ENCODE measurements at regions not wholly inside any gene's neighbourhood (a gene's known extent, or its start where the extent isn't known, plus 50 kb on each side); places are given as distances from the start of the nearest gene placed in this dataset.

- Histone ChIP-seq H3K36me3 (ENCODE audit: control insufficient read depth, insufficient read depth, low read length) (no peaks in the 10 kb centered on the region), H3K27me3 (ENCODE audit: control insufficient read depth, insufficient read depth, low read length) (no peaks in the 10 kb centered on the region)
Measured at GRCh38 chr1:81559662-81560350, 240.9 kb upstream of the ADGRL2 start.

GRCh38 chr1:81558291-81559076 is 242.2 kb upstream of the ADGRL2 start:
- Histone ChIP-seq H3K27ac (ENCODE audit: low read depth, low read length) (no peak overlapping the region), H3K9me3 (ENCODE audit: control insufficient read depth, insufficient read depth, low read length) (no peaks in the 10 kb centered on the region), H3K4me1 (ENCODE audit: control insufficient read depth, insufficient read depth, low read length) (peaks cover 11% of the 10 kb centered on the region), H3K9ac (ENCODE audit: low read depth, low read length) (no peak overlapping the region), H3K4me3 (ENCODE audit: low read depth, low read length) (no peak overlapping the region), H3K27me3 (ENCODE audit: control insufficient read depth, insufficient read depth, low read length) (no peaks in the 10 kb centered on the region), H3K36me3 (ENCODE audit: control insufficient read depth, insufficient read depth, low read length) (no peaks in the 10 kb centered on the region)

More at GRCh38 chr1:81559662-81560350, 240.9 kb upstream of the ADGRL2 start:
- no peaks in the 10 kb centered on the region for H3K9me3 ChIP-seq (ENCODE audit: control insufficient read depth, insufficient read depth, low read length)
- peaks cover 6% of the 10 kb centered on the region for H3K4me1 ChIP-seq (ENCODE audit: control insufficient read depth, insufficient read depth, low read length)
- no peak overlapping the region for H3K9ac ChIP-seq (ENCODE audit: low read depth, low read length)
- H3K4me3 ChIP-seq (ENCODE audit: low read depth, low read length), result no peak overlapping the region
- H3K27ac ChIP-seq (ENCODE audit: low read depth, low read length), result no peak overlapping the region

- Histone ChIP-seq H3K27me3 (ENCODE audit: control insufficient read depth, insufficient read depth, low read length) (no peaks in the 10 kb centered on the region), H3K9ac (ENCODE audit: low read depth, low read length) (no peak overlapping the region), H3K4me1 (ENCODE audit: control insufficient read depth, insufficient read depth, low read length) (peaks cover 23% of the 10 kb centered on the region), H3K27ac (ENCODE audit: low read depth, low read length) (no peak overlapping the region), H3K9me3 (ENCODE audit: control insufficient read depth, insufficient read depth, low read length) (no peaks in the 10 kb centered on the region), H3K36me3 (ENCODE audit: control insufficient read depth, insufficient read depth, low read length) (no peaks in the 10 kb centered on the region), H3K4me3 (ENCODE audit: low read depth, low read length) (no peak overlapping the region)
Measured at GRCh38 chr1:81556968-81557367, 243.8 kb upstream of the ADGRL2 start.

- no peaks in the 10 kb centered on the region for H3K9me3 ChIP-seq (ENCODE audit: control insufficient read depth, insufficient read depth, low read length)
- no peak overlapping the region for H3K27ac ChIP-seq (ENCODE audit: low read depth, low read length)
- no peaks in the 10 kb centered on the region for H3K27me3 ChIP-seq (ENCODE audit: control insufficient read depth, insufficient read depth, low read length)
- H3K4me3 ChIP-seq (ENCODE audit: low read depth, low read length), result no peak overlapping the region
- H3K9ac ChIP-seq (ENCODE audit: low read depth, low read length), result no peak overlapping the region
- peaks cover 40% of the 10 kb centered on the region for H3K4me1 ChIP-seq (ENCODE audit: control insufficient read depth, insufficient read depth, low read length)
- no peaks in the 10 kb centered on the region for H3K36me3 ChIP-seq (ENCODE audit: control insufficient read depth, insufficient read depth, low read length)
Measured at GRCh38 chr1:81554534-81554933, 246.2 kb upstream of the ADGRL2 start.

- no peak overlapping the region for H3K9ac ChIP-seq (ENCODE audit: low read depth, low read length)
- no peaks in the 10 kb centered on the region for H3K36me3 ChIP-seq (ENCODE audit: control insufficient read depth, insufficient read depth, low read length)
- H3K27me3 ChIP-seq (ENCODE audit: control insufficient read depth, insufficient read depth, low read length), result no peaks in the 10 kb centered on the region
Measured at GRCh38 chr1:81554108-81554507, 246.6 kb upstream of the ADGRL2 start.

GRCh38 chr1:81553503-81553902 is 247.2 kb upstream of the ADGRL2 start:
- H3K36me3 ChIP-seq (ENCODE audit: control insufficient read depth, insufficient read depth, low read length), result no peaks in the 10 kb centered on the region
- no peak overlapping the region for H3K4me3 ChIP-seq (ENCODE audit: low read depth, low read length)
- no peaks in the 10 kb centered on the region for H3K9me3 ChIP-seq (ENCODE audit: control insufficient read depth, insufficient read depth, low read length)
- H3K9ac ChIP-seq (ENCODE audit: low read depth, low read length), result no peak overlapping the region
- no peaks in the 10 kb centered on the region for H3K27me3 ChIP-seq (ENCODE audit: control insufficient read depth, insufficient read depth, low read length)
- H3K27ac ChIP-seq (ENCODE audit: low read depth, low read length), result no peak overlapping the region
- H3K4me1 ChIP-seq (ENCODE audit: control insufficient read depth, insufficient read depth, low read length), result peaks cover 51% of the 10 kb centered on the region

More at GRCh38 chr1:81554108-81554507, 246.6 kb upstream of the ADGRL2 start:
- Histone ChIP-seq H3K4me1 (ENCODE audit: control insufficient read depth, insufficient read depth, low read length) (peaks cover 45% of the 10 kb centered on the region), H3K4me3 (ENCODE audit: low read depth, low read length) (no peak overlapping the region), H3K9me3 (ENCODE audit: control insufficient read depth, insufficient read depth, low read length) (no peaks in the 10 kb centered on the region), H3K27ac (ENCODE audit: low read depth, low read length) (no peak overlapping the region)

GRCh38 chr1:81551946-81552345 is 248.8 kb upstream of the ADGRL2 start:
- Histone ChIP-seq H3K36me3 (ENCODE audit: control insufficient read depth, insufficient read depth, low read length) (no peaks in the 10 kb centered on the region), H3K9ac (ENCODE audit: low read depth, low read length) (no peak overlapping the region), H3K27ac (ENCODE audit: low read depth, low read length) (no peak overlapping the region), H3K27me3 (ENCODE audit: control insufficient read depth, insufficient read depth, low read length) (no peaks in the 10 kb centered on the region), H3K4me3 (ENCODE audit: low read depth, low read length) (no peak overlapping the region), H3K9me3 (ENCODE audit: control insufficient read depth, insufficient read depth, low read length) (no peaks in the 10 kb centered on the region), H3K4me1 (ENCODE audit: control insufficient read depth, insufficient read depth, low read length) (peaks cover 64% of the 10 kb centered on the region)

GRCh38 chr1:81550753-81551152 is 250.0 kb upstream of the ADGRL2 start:
- H3K4me1 ChIP-seq (ENCODE audit: control insufficient read depth, insufficient read depth, low read length), result peaks cover 68% of the 10 kb centered on the region
- no peak overlapping the region for H3K9ac ChIP-seq (ENCODE audit: low read depth, low read length)
- H3K27ac ChIP-seq (ENCODE audit: low read depth, low read length), result no peak overlapping the region
- no peaks in the 10 kb centered on the region for H3K27me3 ChIP-seq (ENCODE audit: control insufficient read depth, insufficient read depth, low read length)
- no peaks in the 10 kb centered on the region for H3K9me3 ChIP-seq (ENCODE audit: control insufficient read depth, insufficient read depth, low read length)
- H3K4me3 ChIP-seq (ENCODE audit: low read depth, low read length), result no peak overlapping the region
- H3K36me3 ChIP-seq (ENCODE audit: control insufficient read depth, insufficient read depth, low read length), result no peaks in the 10 kb centered on the region

GRCh38 chr1:81549588-81550127 is 251.1 kb upstream of the ADGRL2 start:
- Histone ChIP-seq H3K4me1 (ENCODE audit: control insufficient read depth, insufficient read depth, low read length) (peaks cover 66% of the 10 kb centered on the region), H3K9ac (ENCODE audit: low read depth, low read length) (no peak overlapping the region), H3K27ac (ENCODE audit: low read depth, low read length) (peak overlapping the region; percentile 96), H3K27me3 (ENCODE audit: control insufficient read depth, insufficient read depth, low read length) (no peaks in the 10 kb centered on the region), H3K9me3 (ENCODE audit: control insufficient read depth, insufficient read depth, low read length) (no peaks in the 10 kb centered on the region), H3K36me3 (ENCODE audit: control insufficient read depth, insufficient read depth, low read length) (no peaks in the 10 kb centered on the region), H3K4me3 (ENCODE audit: low read depth, low read length) (no peak overlapping the region)

GRCh38 chr1:81548918-81549587 is 251.7 kb upstream of the ADGRL2 start:
- Histone ChIP-seq H3K36me3 (ENCODE audit: control insufficient read depth, insufficient read depth, low read length) (no peaks in the 10 kb centered on the region), H3K27me3 (ENCODE audit: control insufficient read depth, insufficient read depth, low read length) (no peaks in the 10 kb centered on the region), H3K27ac (ENCODE audit: low read depth, low read length) (peak overlapping the region; percentile 96), H3K4me3 (ENCODE audit: low read depth, low read length) (no peak overlapping the region), H3K9ac (ENCODE audit: low read depth, low read length) (peak overlapping the region; percentile 3; the same call in 1 of the 2 replicates), H3K4me1 (ENCODE audit: control insufficient read depth, insufficient read depth, low read length) (peaks cover 66% of the 10 kb centered on the region), H3K9me3 (ENCODE audit: control insufficient read depth, insufficient read depth, low read length) (no peaks in the 10 kb centered on the region)

Measured in HUES48 (cell line).